ENCODE measurements at regions not wholly inside any gene's neighbourhood (a gene's known extent, or its start where the extent isn't known, plus 50 kb on each side); places are given as distances from the start of the nearest gene placed in this dataset.

- CTCF ChIA-PET (ENCODE audit: partially characterized antibody) = no interaction called here
- Mint-ChIP-seq H3K9me3 (peaks cover 0 to 8% (median 4%) of the 10 kb centered on the region in 8 donors), H3K4me3 (no peak overlapping the region), H3K27ac (no peak overlapping the region), H3K36me3 (no peaks in the 10 kb centered on the region), H3K27me3 (no peaks in the 10 kb centered on the region), H3K4me1 (no peaks in the 10 kb centered on the region)
- H3K4me3 ChIP-seq (ENCODE audit: low read length in 2 of 2) = no peak overlapping the region
- H3K4me1 ChIP-seq (ENCODE audit: insufficient read depth, low read length) = no peaks in the 10 kb centered on the region
- POLR2A ChIA-PET (ENCODE audit: partially characterized antibody) = no interaction called here
- peaks cover 0 to 3% of the 10 kb centered on the region in 2 donors for H3K9me3 ChIP-seq (ENCODE audit: control insufficient read depth in 1 of 2, low read length in 2 of 2)
- intact Hi-C loops (cut with micrococcal nuclease) = no loop called here
- no peaks in the 10 kb centered on the region for H3K36me3 ChIP-seq (ENCODE audit: insufficient read depth, low read length)
- no peak for DNase-seq
- H3K27ac ChIP-seq (ENCODE audit: low read depth, low read length) = no peak overlapping the region
- H3K27me3 ChIP-seq (ENCODE audit: insufficient read depth, low read length) = no peaks in the 10 kb centered on the region
These were observed 754.1 kb upstream of the MDGA2 start for GRCh38 chr14:48429512-48429911.

- Histone ChIP-seq H3K27ac (ENCODE audit: low read depth, low read length) (no peak overlapping the region), H3K4me3 (ENCODE audit: low read length in 2 of 2) (no peak overlapping the region), H3K27me3 (ENCODE audit: insufficient read depth, low read length) (no peaks in the 10 kb centered on the region), H3K9me3 (ENCODE audit: control insufficient read depth in 1 of 2, low read length in 2 of 2) (no peaks in the 10 kb centered on the region), H3K4me1 (ENCODE audit: insufficient read depth, low read length) (no peaks in the 10 kb centered on the region), H3K36me3 (ENCODE audit: insufficient read depth, low read length) (no peaks in the 10 kb centered on the region)
- Mint-ChIP-seq H3K27ac (no peak overlapping the region), H3K9me3 (peaks cover 0 to 19% (median 13%) of the 10 kb centered on the region in 8 donors), H3K4me3 (no peak overlapping the region), H3K27me3 (no peaks in the 10 kb centered on the region), H3K36me3 (no peaks in the 10 kb centered on the region), H3K4me1 (no peaks in the 10 kb centered on the region)
- ChIA-PET POLR2A (ENCODE audit: partially characterized antibody) (no interaction called here), CTCF (ENCODE audit: partially characterized antibody) (no interaction called here)
- intact Hi-C loops (cut with micrococcal nuclease) = no loop called here
- DNase-seq = no peak
These were observed 742.5 kb upstream of the MDGA2 start for GRCh38 chr14:48417715-48418500.

- ChIA-PET CTCF (ENCODE audit: partially characterized antibody) (no interaction called here), POLR2A (ENCODE audit: partially characterized antibody) (no interaction called here)
- Mint-ChIP-seq H3K27ac (no peak overlapping the region), H3K36me3 (no peaks in the 10 kb centered on the region), H3K4me1 (no peaks in the 10 kb centered on the region), H3K9me3 (peaks cover 0 to 17% (median under 1%) of the 10 kb centered on the region in 8 donors), H3K27me3 (no peaks in the 10 kb centered on the region), H3K4me3 (no peak overlapping the region)
- no peak overlapping the region for H3K4me3 ChIP-seq (ENCODE audit: low read length in 2 of 2)
- H3K27me3 ChIP-seq (ENCODE audit: insufficient read depth, low read length) = no peaks in the 10 kb centered on the region
- H3K4me1 ChIP-seq (ENCODE audit: insufficient read depth, low read length) = no peaks in the 10 kb centered on the region
- H3K27ac ChIP-seq (ENCODE audit: low read depth, low read length) = no peak overlapping the region
- DNase-seq = no peak
- intact Hi-C loops (cut with micrococcal nuclease) = no loop called here
- H3K9me3 ChIP-seq (ENCODE audit: control insufficient read depth in 1 of 2, low read length in 2 of 2) = no peaks in the 10 kb centered on the region
- no peaks in the 10 kb centered on the region for H3K36me3 ChIP-seq (ENCODE audit: insufficient read depth, low read length)
These were observed 725.9 kb upstream of the MDGA2 start for GRCh38 chr14:48401321-48401720.

- POLR2A ChIA-PET (ENCODE audit: partially characterized antibody) = no interaction called here
- Histone ChIP-seq H3K27me3 (ENCODE audit: insufficient read depth, low read length) (no peaks in the 10 kb centered on the region), H3K4me3 (ENCODE audit: low read length in 2 of 2) (no peak overlapping the region), H3K36me3 (ENCODE audit: insufficient read depth, low read length) (no peaks in the 10 kb centered on the region), H3K9me3 (ENCODE audit: control insufficient read depth in 1 of 2, low read length in 2 of 2) (no peaks in the 10 kb centered on the region), H3K27ac (ENCODE audit: low read depth, low read length) (no peak overlapping the region), H3K4me1 (ENCODE audit: insufficient read depth, low read length) (no peaks in the 10 kb centered on the region)
- intact Hi-C loops (cut with micrococcal nuclease) = no loop called here
- Mint-ChIP-seq H3K4me1 (no peaks in the 10 kb centered on the region), H3K27me3 (no peaks in the 10 kb centered on the region), H3K4me3 (no peak overlapping the region), H3K27ac (no peak overlapping the region), H3K9me3 (peaks cover 0 to 13% (median 0%) of the 10 kb centered on the region in 8 donors), H3K36me3 (no peaks in the 10 kb centered on the region)
- DNase-seq = no peak
- CTCF ChIA-PET (ENCODE audit: partially characterized antibody) = no interaction called here
These were observed 723.4 kb upstream of the MDGA2 start for GRCh38 chr14:48398675-48399282.

- no peak overlapping the region for H3K4me3 Mint-ChIP-seq
- no peak for DNase-seq
- H3K4me1 ChIP-seq (ENCODE audit: insufficient read depth, low read length) = no peaks in the 10 kb centered on the region
- H3K27ac Mint-ChIP-seq = no peak overlapping the region
- no peaks in the 10 kb centered on the region for H3K36me3 ChIP-seq (ENCODE audit: insufficient read depth, low read length)
- ChIA-PET CTCF (ENCODE audit: partially characterized antibody) (no interaction called here), POLR2A (ENCODE audit: partially characterized antibody) (no interaction called here)
- intact Hi-C loops (cut with micrococcal nuclease) = no loop called here
- H3K4me3 ChIP-seq (ENCODE audit: low read length in 2 of 2) = no peak overlapping the region
- no peaks in the 10 kb centered on the region for H3K4me1 Mint-ChIP-seq
- no peaks in the 10 kb centered on the region for H3K27me3 Mint-ChIP-seq
- H3K27me3 ChIP-seq (ENCODE audit: insufficient read depth, low read length) = no peaks in the 10 kb centered on the region
- H3K9me3 ChIP-seq (ENCODE audit: control insufficient read depth in 1 of 2, low read length in 2 of 2) = no peaks in the 10 kb centered on the region
- H3K9me3 Mint-ChIP-seq = peaks cover 0 to 5% (median 1%) of the 10 kb centered on the region in 8 donors
- H3K36me3 Mint-ChIP-seq = no peaks in the 10 kb centered on the region
- H3K27ac ChIP-seq (ENCODE audit: low read depth, low read length) = no peak overlapping the region
These were observed 716.3 kb upstream of the MDGA2 start for GRCh38 chr14:48391661-48392060.

GRCh38 chr14:48390346-48390745 lies 714.9 kb upstream of the MDGA2 start:
- no peak overlapping the region for H3K27ac Mint-ChIP-seq
- no peak for DNase-seq
- Histone ChIP-seq H3K36me3 (ENCODE audit: insufficient read depth, low read length) (no peaks in the 10 kb centered on the region), H3K4me1 (ENCODE audit: insufficient read depth, low read length) (no peaks in the 10 kb centered on the region), H3K27ac (ENCODE audit: low read depth, low read length) (no peak overlapping the region), H3K27me3 (ENCODE audit: insufficient read depth, low read length) (no peaks in the 10 kb centered on the region), H3K4me3 (ENCODE audit: low read length in 2 of 2) (no peak overlapping the region), H3K9me3 (ENCODE audit: control insufficient read depth in 1 of 2, low read length in 2 of 2) (no peaks in the 10 kb centered on the region)
- ChIA-PET CTCF (ENCODE audit: partially characterized antibody) (no interaction called here), POLR2A (ENCODE audit: partially characterized antibody) (no interaction called here)
- H3K4me1 Mint-ChIP-seq = no peaks in the 10 kb centered on the region
- no peaks in the 10 kb centered on the region for H3K27me3 Mint-ChIP-seq
- intact Hi-C loops (cut with micrococcal nuclease) = no loop called here
- H3K4me3 Mint-ChIP-seq = no peak overlapping the region
- H3K9me3 Mint-ChIP-seq = peaks cover 0 to 5% (median 0%) of the 10 kb centered on the region in 8 donors
- H3K36me3 Mint-ChIP-seq = no peaks in the 10 kb centered on the region

GRCh38 chr14:48384821-48385220 lies 709.4 kb upstream of the MDGA2 start:
- H3K27me3 Mint-ChIP-seq = no peaks in the 10 kb centered on the region

More at GRCh38 chr14:48384821-48385220, 709.4 kb upstream of the MDGA2 start:
- Histone ChIP-seq H3K4me1 (ENCODE audit: insufficient read depth, low read length) (no peaks in the 10 kb centered on the region), H3K36me3 (ENCODE audit: insufficient read depth, low read length) (no peaks in the 10 kb centered on the region), H3K27me3 (ENCODE audit: insufficient read depth, low read length) (no peaks in the 10 kb centered on the region), H3K9me3 (ENCODE audit: control insufficient read depth in 1 of 2, low read length in 2 of 2) (no peaks in the 10 kb centered on the region), H3K4me3 (ENCODE audit: low read length in 2 of 2) (no peak overlapping the region), H3K27ac (ENCODE audit: low read depth, low read length) (no peak overlapping the region)
- ChIA-PET CTCF (ENCODE audit: partially characterized antibody) (interaction anchor here (1.0 kb wide), 1 partner anchor 9 kb away, joined by 3 read pairs; no protein-coding TSS in a partner anchor), POLR2A (ENCODE audit: partially characterized antibody) (no interaction called here)
- Mint-ChIP-seq H3K36me3 (no peaks in the 10 kb centered on the region), H3K27ac (no peak overlapping the region), H3K9me3 (peaks cover 0 to 2% (median under 1%) of the 10 kb centered on the region in 8 donors), H3K4me3 (no peak overlapping the region), H3K4me1 (no peaks in the 10 kb centered on the region)
- intact Hi-C loops (cut with micrococcal nuclease) = no loop called here
- no peak for DNase-seq

Data from CD4-positive, alpha-beta memory T cell (primary cell).